OCI-LY7 (cell line): ENCODE measurements at regions not wholly inside any gene's neighbourhood (a gene's known extent, or its start where the extent isn't known, plus 50 kb on each side); places are given as distances from the start of the nearest gene placed in this dataset.

Experiments
- BruUV-seq: library from RNA; stranded (reverse); fragments of 400-500 nt; replicated peaks from 2 replicates; lab custom pipeline; 2021; lab: Mats Ljungman, UMichigan
- CTCF ChIA-PET: fragments of 300-600 bp; sonication (Branson Sonifier 250); formaldehyde crosslinking; loops from one replicate; lab custom pipeline; 2022; ENCODE audit warnings: antibody characterized with exemption; ENCODE audit not compliant: unreplicated experiment; lab: Charles Lee
- POLR2A ChIA-PET: fragments of 300-600 bp; sonication (Branson Sonifier 250); formaldehyde crosslinking; loops from one replicate; lab custom pipeline; 2022; ENCODE audit warnings: antibody characterized with exemption; lab: Charles Lee
- DNase-seq: peaks from one replicate; pipeline ENCODE4 v3.0.0-alpha.2; 2015; ENCODE audit warnings: low spot score
- H2AFZ ChIP-seq: fragments of 200-600 bp; sonication (generic), shearing (Covaris generic); 2 replicates; pipeline ENCODE4 v1.6.1; 2014; ENCODE audit warnings: mild to moderate bottlenecking, antibody characterized with exemption, low read length, moderate library complexity
- H3K27ac ChIP-seq: fragments of 200-600 bp; sonication (generic); 2 replicates; pipeline ENCODE4 v1.5.1; 2014; ENCODE audit warnings: mixed run types, low read depth, mild to moderate bottlenecking, moderate library complexity, low read length, inconsistent platforms; ENCODE audit not compliant: poor library complexity, severe bottlenecking
- H3K36me3 ChIP-seq: fragments of 200-600 bp; sonication (generic); 2 replicates; pipeline ENCODE4 v1.6.1; 2014; ENCODE audit warnings: mild to moderate bottlenecking, antibody characterized with exemption, low read length, moderate library complexity, mixed read lengths; ENCODE audit not compliant: insufficient read depth
- H3K4me1 ChIP-seq: fragments of 200-600 bp; sonication (generic); 2 replicates; pipeline ENCODE4 v1.5.1; 2014; ENCODE audit warnings: mild to moderate bottlenecking, low read length; ENCODE audit not compliant: insufficient read depth, poor library complexity, severe bottlenecking
- H3K4me2 ChIP-seq: fragments of 200-600 bp; sonication (generic); 2 replicates; pipeline ENCODE4 v1.6.1; 2014; ENCODE audit warnings: mild to moderate bottlenecking, low read length
- H3K4me3 ChIP-seq: fragments of 200-600 bp; sonication (generic); 2 replicates; pipeline ENCODE4 v1.5.1; 2014; ENCODE audit warnings: mild to moderate bottlenecking, low read depth, low read length; ENCODE audit not compliant: poor library complexity, severe bottlenecking
- H3K79me2 ChIP-seq: fragments of 200-600 bp; sonication (generic); 2 replicates; pipeline ENCODE4 v1.6.1; 2016; ENCODE audit warnings: low read depth, mild to moderate bottlenecking, low read length, moderate library complexity, mixed read lengths; ENCODE audit not compliant: insufficient read depth
- H3K9me2 ChIP-seq: fragments of 200-600 bp; sonication (generic); 2 replicates; pipeline ENCODE4 v1.6.1; 2016; ENCODE audit warnings: mild to moderate bottlenecking, low read length, mixed read lengths; ENCODE audit not compliant: insufficient read depth
- H3K9me3 ChIP-seq: fragments of 200-600 bp; sonication (generic); 2 replicates; pipeline ENCODE4 v1.6.1; 2014; ENCODE audit warnings: mild to moderate bottlenecking, mixed run types, low read length, mixed read lengths
- H4K20me1 ChIP-seq: fragments of 200-600 bp; sonication (generic); 2 replicates; pipeline ENCODE4 v1.6.1; 2014; ENCODE audit warnings: mild to moderate bottlenecking, antibody characterized with exemption, low read length, moderate library complexity, mixed read lengths; ENCODE audit not compliant: insufficient read depth
- EZH2phosphoT487 ChIP-seq: fragments of 200-600 bp; sonication (generic); IDR thresholded peaks from 2 replicates; pipeline ENCODE4 v1.6.1; 2018; ENCODE audit warnings: low read depth, borderline replicate concordance, mild to moderate bottlenecking, mixed run types, antibody characterized with exemption, low read length, moderate library complexity, mixed read lengths
- intact Hi-C: fragments of 100-400 bp; cut with micrococcal nuclease; formaldehyde crosslinking; loops from one replicate; pipeline ENCODE4 v1.10.0; 2022; ENCODE audit not compliant: unreplicated experiment
- TF ChIP-seq, protein P1 (sequence below): fragments of 200-600 bp; sonication (generic); conservative IDR thresholded peaks from 2 replicates; pipeline ENCODE4 v1.5.1; 2014; ENCODE audit warnings: mild to moderate bottlenecking, antibody characterized with exemption, low read length, moderate library complexity, mixed read lengths

- ChIA-PET CTCF (no interaction called here), POLR2A (interaction anchor here (0.8 kb wide), 2 partner anchors 14 to 29 kb away, joined by 3 to 5 read pairs; no protein-coding TSS in a partner anchor)
- no peaks in the 10 kb centered on the region for H3K9me3 ChIP-seq
- H3K27ac ChIP-seq: no peak overlapping the region
- no peaks in the 10 kb centered on the region for H3K4me1 ChIP-seq
- H3K9me2 ChIP-seq: no peaks in the 10 kb centered on the region
- no peak overlapping the region for H3K4me2 ChIP-seq
- no peak for TF ChIP-seq EZH2phosphoT487
- TF ChIP-seq, protein P1, sequence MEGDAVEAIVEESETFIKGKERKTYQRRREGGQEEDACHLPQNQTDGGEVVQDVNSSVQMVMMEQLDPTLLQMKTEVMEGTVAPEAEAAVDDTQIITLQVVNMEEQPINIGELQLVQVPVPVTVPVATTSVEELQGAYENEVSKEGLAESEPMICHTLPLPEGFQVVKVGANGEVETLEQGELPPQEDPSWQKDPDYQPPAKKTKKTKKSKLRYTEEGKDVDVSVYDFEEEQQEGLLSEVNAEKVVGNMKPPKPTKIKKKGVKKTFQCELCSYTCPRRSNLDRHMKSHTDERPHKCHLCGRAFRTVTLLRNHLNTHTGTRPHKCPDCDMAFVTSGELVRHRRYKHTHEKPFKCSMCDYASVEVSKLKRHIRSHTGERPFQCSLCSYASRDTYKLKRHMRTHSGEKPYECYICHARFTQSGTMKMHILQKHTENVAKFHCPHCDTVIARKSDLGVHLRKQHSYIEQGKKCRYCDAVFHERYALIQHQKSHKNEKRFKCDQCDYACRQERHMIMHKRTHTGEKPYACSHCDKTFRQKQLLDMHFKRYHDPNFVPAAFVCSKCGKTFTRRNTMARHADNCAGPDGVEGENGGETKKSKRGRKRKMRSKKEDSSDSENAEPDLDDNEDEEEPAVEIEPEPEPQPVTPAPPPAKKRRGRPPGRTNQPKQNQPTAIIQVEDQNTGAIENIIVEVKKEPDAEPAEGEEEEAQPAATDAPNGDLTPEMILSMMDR: no peak
- no peaks in the 10 kb centered on the region for H3K79me2 ChIP-seq
- H3K36me3 ChIP-seq: no peaks in the 10 kb centered on the region
- no peak for DNase-seq
- H4K20me1 ChIP-seq: no peaks in the 10 kb centered on the region
- intact Hi-C loops: no loop called here
- no TSS peak for BruUV-seq
- H3K4me3 ChIP-seq: no peak overlapping the region
- H2AFZ ChIP-seq: no peak overlapping the region
Measured at GRCh38 chr4:14857981-14858380, 144.3 kb upstream of the CPEB2 start.

DNA sequence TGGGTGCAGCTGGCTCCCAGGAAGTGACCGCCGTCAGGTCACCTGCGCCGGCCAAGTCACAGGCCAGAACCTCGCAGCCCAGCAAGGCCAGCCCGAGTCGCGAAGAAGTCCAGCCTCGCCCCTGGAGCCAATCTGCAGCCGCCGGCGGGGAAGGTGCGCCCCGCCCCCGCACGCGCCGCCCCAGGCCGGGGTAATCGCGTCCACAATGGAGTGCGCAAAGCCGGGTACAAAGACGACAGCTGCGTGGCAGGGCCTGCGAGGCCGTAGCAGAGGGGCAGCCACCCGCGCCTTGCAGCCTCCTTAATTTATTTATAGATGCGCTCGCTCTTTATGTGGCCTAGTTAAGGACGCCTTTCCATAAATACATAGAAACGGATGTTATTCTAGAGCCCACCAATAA, 139.4 kb upstream of the CPEB2 start:
- no peak overlapping the region for H2AFZ ChIP-seq

More for the DNA sequence above, 139.4 kb upstream of the CPEB2 start:
- no peaks in the 10 kb centered on the region for H3K4me1 ChIP-seq
- POLR2A ChIA-PET: no interaction called here
- BruUV-seq: no TSS peak
- CTCF ChIA-PET: no interaction called here
- H3K79me2 ChIP-seq: no peaks in the 10 kb centered on the region
- intact Hi-C loops: no loop called here
- H3K4me2 ChIP-seq: no peak overlapping the region
- H3K9me3 ChIP-seq: no peaks in the 10 kb centered on the region
- H4K20me1 ChIP-seq: no peaks in the 10 kb centered on the region
- H3K4me3 ChIP-seq: no peak overlapping the region
- no peaks in the 10 kb centered on the region for H3K36me3 ChIP-seq
- no peak for TF ChIP-seq EZH2phosphoT487
- TF ChIP-seq, protein P1: no peak
- no peak for DNase-seq
- H3K27ac ChIP-seq: no peak overlapping the region
- no peaks in the 10 kb centered on the region for H3K9me2 ChIP-seq
